NCI-H2171 treated with DMSO at 0.1 percent for 48 hours (cell line): ENCODE measurements at regions not wholly inside any gene's neighbourhood (a gene's known extent, or its start where the extent isn't known, plus 50 kb on each side); places are given as distances from the start of the nearest gene placed in this dataset.
A peak's percentile ranks its signal among the peaks of the same experiment; 100 is the strongest.

Experiments used
- DNase-seq: peaks from one replicate; lab custom pipeline; 2025; lab: John Stamatoyannopoulos, UW

DNA sequence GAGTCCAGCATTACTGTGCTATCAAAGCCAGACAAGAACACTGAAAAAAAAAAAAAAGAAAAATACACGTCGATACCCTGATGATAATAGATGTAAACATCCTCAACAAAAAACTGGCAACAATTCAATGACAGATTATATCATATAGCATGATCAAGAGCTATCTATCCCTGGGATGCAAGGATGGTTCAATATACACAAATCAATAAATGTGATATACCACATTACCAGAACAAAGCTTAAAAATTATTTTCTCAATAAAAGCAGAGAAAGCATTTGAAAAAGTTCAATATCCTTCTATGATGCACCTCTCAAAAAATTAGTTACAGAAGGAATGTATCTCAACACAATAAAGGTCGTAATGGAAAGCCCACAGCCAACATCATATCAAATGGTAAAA lies 332.8 kb upstream of the MMADHC start:
- no peak for DNase-seq

DNA sequence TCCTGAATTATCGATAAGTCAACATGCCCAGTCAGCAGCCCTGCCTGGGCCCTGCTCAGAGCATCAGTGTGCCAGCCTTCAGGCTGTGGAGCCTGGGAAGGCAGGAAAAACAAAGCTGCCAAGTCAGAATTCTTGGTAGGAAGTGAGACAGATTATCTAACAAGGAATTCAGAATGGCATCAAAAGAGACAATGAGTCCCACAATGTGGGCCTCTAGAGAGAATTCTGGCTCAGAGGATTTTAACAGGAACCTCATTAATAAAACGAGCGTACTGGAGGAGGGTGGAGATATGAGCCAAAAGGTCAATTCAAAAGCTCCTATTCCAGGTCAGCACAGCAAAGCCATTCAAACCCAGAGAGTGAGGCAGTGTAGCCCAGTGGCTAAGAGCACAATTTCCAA lies 327.6 kb upstream of the MMADHC start:
- DNase-seq, result no peak

GRCh38 chr2:149908726-149909683 lies 321.4 kb upstream of the MMADHC start:
- peak; percentile 94 for DNase-seq

GRCh38 chr2:149906886-149907285 lies 319.3 kb upstream of the MMADHC start:
- DNase-seq, result peak; percentile 7

- no peak for DNase-seq
Observed at GRCh38 chr2:149904352-149905175, 317.0 kb upstream of the MMADHC start.

GRCh38 chr2:149903626-149904025 lies 316.1 kb upstream of the MMADHC start:
- DNase-seq, result no peak

- no peak for DNase-seq
Observed at GRCh38 chr2:149902081-149902480, 314.5 kb upstream of the MMADHC start.

DNA sequence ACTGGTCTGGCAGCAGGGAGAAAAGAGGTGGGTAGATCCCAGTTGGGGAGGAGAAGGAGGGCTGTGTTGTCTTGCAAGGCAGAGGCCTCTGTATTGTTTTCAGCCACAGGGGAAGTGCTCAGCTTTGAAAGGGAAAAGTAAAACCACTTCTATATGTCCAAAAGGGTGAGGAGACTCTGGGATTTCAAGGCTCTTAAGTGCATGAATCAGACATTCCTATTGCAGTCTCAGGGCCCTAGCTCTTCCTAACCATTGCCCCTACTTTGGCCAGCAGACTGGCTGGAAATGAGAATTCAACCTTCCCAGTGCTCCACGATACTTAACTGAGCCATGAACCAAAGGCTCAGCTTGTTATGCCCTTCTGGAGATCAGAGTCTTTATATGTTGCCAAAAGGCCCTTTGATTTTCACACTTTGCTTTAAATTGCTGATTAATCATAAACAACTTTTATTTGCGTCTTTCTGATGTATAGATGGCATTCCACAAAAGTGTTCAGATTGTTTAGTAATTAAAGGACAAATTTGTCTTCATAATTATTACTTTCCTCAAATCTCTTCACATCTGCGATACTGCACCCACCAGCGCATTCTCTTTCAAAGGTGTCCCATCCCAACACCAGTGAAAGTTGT lies 313.8 kb upstream of the MMADHC start:
- no peak for DNase-seq

DNA sequence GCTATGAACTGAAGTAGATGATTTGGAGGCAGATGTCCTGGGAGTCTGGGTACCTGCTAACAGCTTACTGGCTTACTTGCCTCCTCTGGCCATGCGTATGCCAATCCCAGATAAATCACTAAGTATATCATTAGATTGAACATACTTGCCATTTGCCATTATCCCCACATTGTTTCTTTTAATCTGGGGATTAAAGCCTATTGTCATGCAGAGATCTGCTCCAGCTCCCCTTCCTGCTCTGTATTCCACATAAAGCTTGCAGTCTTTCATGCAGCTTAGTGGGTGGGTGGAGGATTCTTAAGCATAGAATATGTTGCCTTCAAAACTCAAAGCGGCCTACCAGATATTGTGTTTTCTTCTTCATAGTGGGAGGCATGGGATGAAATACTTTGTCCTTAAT lies 311.8 kb upstream of the MMADHC start:
- no peak for DNase-seq

DNA sequence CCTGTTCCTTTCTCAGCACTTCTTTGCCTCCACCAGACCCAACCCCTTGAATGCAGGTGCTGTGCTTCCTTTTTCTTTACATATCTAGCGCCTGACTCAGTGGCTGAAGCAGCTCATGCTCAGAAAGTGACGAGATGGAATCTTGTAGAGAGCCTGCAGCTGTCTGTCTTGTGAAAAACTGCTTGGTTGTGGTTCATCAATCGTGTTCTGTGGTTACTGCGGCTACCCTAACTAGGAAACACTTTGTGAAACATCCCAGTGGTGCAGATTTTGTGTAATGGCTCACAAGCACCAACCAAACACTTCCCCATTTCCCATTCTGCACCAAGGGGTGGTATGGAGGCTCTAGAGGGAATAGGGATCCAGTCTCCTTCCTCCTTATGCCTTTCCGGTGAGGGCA lies 307.2 kb upstream of the MMADHC start:
- DNase-seq, result no peak

DNA sequence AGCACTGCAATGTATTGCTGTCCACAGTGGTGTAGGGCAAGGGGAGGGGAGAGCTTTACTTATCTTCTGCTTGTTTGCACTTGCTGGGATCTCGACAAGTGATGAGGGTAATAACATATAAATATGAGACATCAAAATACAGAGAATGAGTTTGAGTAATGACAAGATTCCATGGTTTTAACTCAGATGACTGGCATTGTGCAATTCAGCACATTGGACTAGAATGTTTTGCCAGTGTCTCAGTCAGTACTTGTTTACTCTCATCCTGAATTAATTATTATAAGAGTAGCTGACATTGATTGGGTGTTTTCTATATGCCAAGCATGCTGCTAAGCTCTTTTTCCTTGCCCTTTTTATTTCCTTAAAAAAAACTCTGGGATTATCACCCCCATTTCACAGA lies 306.7 kb upstream of the MMADHC start:
- no peak for DNase-seq

GRCh38 chr2:149892563-149892962 lies 305.0 kb upstream of the MMADHC start:
- DNase-seq, result no peak

DNA sequence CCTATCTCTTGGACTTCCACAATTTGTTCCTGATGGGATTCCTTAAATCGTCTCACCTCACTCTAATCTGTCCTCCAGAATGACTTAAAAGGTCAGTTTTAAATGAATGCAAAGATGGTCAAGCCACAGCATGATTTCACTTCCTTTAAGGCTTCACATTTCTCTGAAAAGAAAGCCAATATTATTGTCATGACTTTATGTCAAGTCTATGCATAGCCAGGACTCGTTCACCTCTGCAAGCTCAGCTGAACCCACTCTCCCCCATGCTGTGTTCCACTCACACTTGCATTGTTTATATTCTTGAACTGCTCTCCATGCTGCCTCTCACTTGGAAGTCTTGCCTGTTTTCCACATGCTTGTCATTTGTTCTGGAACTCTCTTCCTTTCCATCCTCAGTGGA lies 298.4 kb upstream of the MMADHC start:
- no peak for DNase-seq

DNA sequence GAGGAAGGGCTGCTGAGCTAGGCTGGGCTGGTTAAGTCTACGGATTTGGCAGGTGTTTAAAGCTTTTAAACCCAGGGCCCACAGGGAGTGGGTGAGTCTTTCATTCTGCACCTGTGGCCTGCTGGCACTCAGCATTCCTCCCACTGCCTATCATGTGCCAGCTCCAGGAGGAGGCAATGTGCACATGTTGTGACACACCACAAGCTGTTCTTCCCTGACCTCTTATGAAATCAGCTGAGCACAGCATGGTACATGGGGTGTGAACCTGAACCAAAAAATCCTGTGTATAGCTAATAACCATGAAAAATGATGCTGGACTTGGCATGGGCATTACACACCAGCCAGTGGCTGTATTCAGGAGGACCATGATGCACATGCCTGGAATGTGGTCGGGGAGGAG lies 297.9 kb upstream of the MMADHC start:
- DNase-seq, result peak; percentile 89

DNA sequence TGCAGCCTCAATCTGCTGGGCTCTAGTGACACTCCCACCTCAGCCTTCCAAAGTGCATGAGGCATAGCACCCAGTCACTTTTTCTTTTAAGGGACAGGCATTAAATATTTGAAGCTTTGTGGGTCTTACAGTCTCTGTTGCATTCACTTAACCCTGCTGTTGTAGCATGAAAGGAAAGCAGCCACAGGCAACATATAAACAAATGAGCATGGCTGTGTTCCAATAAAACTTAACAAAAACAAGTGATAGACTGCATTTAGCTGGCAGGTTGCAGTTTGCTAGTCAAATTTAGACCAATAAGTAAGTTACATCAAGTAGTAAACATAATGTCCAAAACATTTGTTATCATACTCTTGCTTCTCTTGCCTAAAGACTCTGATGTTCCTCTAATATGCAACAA lies 297.3 kb upstream of the MMADHC start:
- DNase-seq, result no peak

DNA sequence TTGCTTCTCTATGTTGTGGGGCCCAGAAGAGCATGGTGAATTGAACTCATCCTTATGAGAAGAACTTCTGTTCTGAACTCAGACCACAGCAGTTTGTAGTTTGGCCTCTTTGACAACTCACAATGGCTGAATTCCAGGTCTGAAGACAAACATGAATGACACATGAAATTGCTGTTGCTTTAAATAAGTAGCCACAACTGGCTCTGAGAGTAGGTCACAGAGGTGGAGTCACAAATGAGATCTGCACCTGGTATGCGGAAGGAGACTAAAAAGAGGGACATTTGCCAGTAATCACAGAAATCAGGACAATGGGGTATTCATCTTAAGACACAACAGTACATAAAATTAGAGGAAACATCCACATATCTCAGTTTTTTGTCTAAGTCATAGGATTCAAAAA lies 290.3 kb upstream of the MMADHC start:
- DNase-seq, result no peak

- DNase-seq, result no peak
Observed at GRCh38 chr2:149877074-149877473, 289.5 kb upstream of the MMADHC start.

DNA sequence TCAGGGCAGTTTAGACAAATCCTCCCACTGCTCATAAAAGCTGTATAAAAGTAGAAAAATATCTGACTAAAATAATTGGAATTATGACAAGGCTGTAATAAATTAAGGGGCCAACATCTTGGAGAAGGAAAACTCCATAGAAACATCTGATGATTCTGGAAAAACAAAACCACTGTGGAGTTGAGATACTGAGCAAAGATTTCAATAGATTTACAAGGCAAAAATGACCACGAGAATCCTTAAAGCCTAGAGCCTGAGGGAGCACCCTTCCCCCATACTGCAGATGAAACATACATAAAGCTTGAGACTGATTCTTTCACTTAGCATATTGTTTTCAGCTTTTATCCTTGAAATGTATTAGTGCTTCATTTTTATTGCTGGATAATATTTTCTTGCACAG lies 286.4 kb upstream of the MMADHC start:
- DNase-seq, result no peak

DNA sequence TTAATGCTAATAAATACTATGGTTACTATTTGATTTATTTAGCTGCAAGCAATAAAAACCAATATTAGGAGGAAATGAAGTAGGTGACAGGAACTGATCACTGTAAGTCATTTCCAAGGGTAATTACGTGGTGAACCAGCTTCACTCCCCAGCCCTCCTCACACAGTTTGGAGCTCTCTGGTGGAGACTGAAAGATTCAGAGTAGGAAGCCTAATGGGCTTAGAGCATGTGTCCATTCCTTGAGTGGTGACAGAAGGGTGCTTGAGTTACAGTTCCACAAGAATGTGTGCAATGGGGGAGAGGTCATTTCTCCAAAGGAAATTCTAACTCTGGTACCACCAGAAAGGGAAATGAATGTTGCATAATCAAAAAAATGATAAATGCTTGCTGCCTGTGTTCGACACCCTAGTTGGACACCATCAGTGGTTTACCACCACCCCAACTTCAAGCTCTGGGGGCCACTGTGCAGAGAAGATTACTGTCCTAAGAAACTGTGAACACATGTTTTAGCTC lies 285.1 kb upstream of the MMADHC start:
- DNase-seq, result no peak

GRCh38 chr2:149872041-149872440 lies 284.5 kb upstream of the MMADHC start:
- DNase-seq, result no peak

- DNase-seq, result no peak
Observed at GRCh38 chr2:149871091-149871885, 283.7 kb upstream of the MMADHC start.

DNA sequence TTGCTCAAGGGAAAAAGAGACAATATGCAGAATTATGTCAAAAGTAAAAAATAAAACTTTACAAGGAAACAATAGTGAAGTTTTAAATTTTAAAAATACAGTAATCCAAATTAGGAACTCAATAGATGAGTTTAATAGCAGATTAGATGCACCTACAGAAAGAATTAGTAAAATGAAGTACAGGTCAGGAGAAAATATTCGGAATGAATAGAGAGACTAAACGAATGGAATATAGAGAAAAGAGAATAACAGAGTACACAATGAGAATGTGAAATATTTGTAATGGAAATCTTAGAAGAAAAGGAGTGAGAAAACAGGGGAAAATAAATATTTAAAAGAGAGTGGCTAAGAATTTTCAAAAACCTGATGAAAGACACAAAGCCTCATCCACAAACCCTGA lies 275.7 kb upstream of the MMADHC start:
- no peak for DNase-seq
